ENCODE measurements at regions not wholly inside any gene's neighbourhood (a gene's known extent, or its start where the extent isn't known, plus 50 kb on each side); places are given as distances from the start of the nearest gene placed in this dataset.

DNA sequence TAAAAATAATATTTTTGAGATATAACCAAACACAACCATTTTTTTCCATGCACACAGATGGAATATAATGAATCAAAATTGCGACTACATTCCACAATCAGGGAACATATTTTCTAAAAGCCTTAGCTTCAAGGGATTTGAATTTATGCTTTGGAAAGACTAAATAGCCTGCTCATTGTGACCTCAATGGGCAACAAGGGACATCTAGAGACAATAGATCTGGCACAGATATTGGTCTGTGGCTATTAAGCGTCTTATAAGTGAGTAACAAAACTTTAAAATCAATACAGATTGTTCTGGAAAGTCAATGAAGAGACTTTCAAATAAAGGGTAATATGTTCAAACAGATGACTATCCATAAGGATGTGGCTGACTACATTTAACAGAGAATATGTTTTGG is 660.6 kb upstream of the ADGRL4 start:
- H3K36me3 Mint-ChIP-seq (ENCODE audit: low read depth): no peaks in the 10 kb centered on the region
- H3K27ac Mint-ChIP-seq: no peak overlapping the region
- ChIA-PET CTCF (no interaction called here), POLR2A (no interaction called here)
- no peak overlapping the region for H3K4me3 Mint-ChIP-seq
- peaks cover 5% of the 10 kb centered on the region for H3K9me3 Mint-ChIP-seq
- no peaks in the 10 kb centered on the region for H3K4me1 Mint-ChIP-seq
- DNase-seq: no peak
- H3K27me3 Mint-ChIP-seq: no peaks in the 10 kb centered on the region

DNA sequence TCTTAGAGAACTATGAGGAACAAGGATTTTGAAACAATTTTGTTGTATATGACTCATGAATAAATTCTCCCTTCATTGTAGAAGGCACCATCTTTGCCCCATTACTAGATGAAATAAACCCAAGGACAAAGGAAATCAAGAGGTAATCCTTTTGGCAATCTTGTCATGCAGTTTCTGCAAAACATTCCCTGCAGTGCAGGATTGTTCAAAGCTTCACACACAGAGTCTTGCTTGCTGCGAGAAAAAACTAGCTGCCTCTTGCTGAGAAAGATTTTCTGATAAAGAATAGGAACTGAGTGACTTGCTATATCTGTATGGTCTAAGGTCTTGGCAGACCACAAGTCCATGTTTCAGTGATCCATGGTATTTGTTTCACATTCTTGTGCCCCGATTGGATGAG is 657.4 kb upstream of the ADGRL4 start:
- no peaks in the 10 kb centered on the region for H3K4me1 Mint-ChIP-seq
- ChIA-PET CTCF (no interaction called here), POLR2A (no interaction called here)
- H3K36me3 Mint-ChIP-seq (ENCODE audit: low read depth): no peaks in the 10 kb centered on the region
- no peak overlapping the region for H3K27ac Mint-ChIP-seq
- no peaks in the 10 kb centered on the region for H3K27me3 Mint-ChIP-seq
- no peaks in the 10 kb centered on the region for H3K9me3 Mint-ChIP-seq
- DNase-seq: no peak
- no peak overlapping the region for H3K4me3 Mint-ChIP-seq

DNA sequence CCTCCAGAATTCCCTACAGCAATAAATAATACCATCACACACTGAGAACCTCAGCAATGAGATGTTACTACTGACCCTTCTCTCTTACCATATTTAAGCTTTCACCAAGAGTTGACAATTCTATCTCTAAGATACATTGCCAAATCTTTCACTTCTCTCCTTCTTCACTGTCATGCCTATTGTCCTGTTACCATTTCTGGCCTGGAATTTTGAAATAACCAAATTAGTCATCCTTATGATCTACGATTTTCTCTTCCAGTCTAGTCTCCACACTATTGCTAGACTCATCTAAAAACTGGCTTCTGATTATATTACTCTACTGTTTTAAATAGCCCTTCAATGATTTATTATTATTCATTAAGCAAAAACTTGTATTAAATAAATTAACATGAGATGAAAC is 656.1 kb upstream of the ADGRL4 start:
- Mint-ChIP-seq H3K36me3 (ENCODE audit: low read depth) (no peaks in the 10 kb centered on the region), H3K4me1 (no peaks in the 10 kb centered on the region), H3K4me3 (no peak overlapping the region), H3K27me3 (no peaks in the 10 kb centered on the region), H3K9me3 (no peaks in the 10 kb centered on the region), H3K27ac (no peak overlapping the region)
- DNase-seq: no peak
- POLR2A ChIA-PET: no interaction called here
- CTCF ChIA-PET: no interaction called here

DNA sequence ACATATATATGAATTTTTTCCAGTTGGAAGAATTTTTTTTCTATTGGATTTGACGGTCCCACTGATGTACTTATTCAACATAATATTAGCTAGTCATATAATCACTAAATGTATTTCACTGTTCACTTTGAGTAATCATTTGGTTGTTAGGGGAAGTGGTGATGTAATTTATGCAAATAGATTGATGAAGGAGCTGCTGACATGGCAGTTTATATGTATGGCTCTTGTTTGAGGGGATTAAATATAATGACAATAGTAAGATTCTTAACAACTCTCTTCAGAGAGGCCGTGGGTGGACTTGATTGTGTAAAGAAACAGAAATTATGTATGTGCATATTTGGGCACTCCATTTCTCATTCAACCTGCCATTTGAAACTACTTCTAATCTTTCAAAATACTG is 653.6 kb upstream of the ADGRL4 start:
- H3K27me3 Mint-ChIP-seq: no peaks in the 10 kb centered on the region
- ChIA-PET POLR2A (no interaction called here), CTCF (no interaction called here)
- H3K4me3 Mint-ChIP-seq: no peak overlapping the region
- no peak for DNase-seq
- H3K9me3 Mint-ChIP-seq: no peaks in the 10 kb centered on the region
- H3K4me1 Mint-ChIP-seq: no peaks in the 10 kb centered on the region
- no peaks in the 10 kb centered on the region for H3K36me3 Mint-ChIP-seq (ENCODE audit: low read depth)
- H3K27ac Mint-ChIP-seq: no peak overlapping the region

DNA sequence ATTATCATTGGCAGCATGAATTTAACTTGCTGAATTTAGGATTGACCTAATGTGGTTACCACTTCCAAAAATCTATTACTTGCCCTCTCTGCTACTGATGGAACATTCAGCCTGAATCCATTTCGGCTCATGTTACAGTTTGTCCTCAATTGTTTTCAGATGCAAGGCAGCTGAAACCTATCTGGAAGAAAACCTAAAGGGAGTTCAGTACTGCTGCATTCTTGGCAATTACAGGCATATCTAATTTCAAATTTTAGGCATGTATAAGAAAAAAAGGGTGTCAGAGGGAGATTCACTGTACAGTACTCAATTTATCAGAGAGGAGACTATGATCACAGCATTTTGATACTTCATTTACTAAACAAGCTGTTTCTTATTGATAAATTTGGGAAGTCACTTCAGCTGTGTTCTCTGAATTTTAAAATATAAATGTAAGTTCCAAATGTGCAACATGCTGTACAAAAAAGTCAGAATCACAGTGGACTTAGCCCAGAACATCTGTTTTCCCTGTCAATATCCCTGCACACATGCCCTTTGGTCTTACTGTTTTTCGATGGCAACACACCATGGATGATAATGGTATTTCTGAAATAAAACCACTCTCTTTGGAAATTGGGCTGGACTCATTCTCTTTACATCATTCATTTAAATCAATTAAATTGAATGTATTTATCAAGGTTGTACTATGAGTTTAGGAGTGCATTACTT is 651.6 kb upstream of the ADGRL4 start:
- Mint-ChIP-seq H3K9me3 (no peaks in the 10 kb centered on the region), H3K36me3 (ENCODE audit: low read depth) (no peaks in the 10 kb centered on the region), H3K4me3 (no peak overlapping the region), H3K4me1 (no peaks in the 10 kb centered on the region), H3K27me3 (no peaks in the 10 kb centered on the region), H3K27ac (no peak overlapping the region)
- ChIA-PET CTCF (no interaction called here), POLR2A (no interaction called here)
- no peak for DNase-seq

DNA sequence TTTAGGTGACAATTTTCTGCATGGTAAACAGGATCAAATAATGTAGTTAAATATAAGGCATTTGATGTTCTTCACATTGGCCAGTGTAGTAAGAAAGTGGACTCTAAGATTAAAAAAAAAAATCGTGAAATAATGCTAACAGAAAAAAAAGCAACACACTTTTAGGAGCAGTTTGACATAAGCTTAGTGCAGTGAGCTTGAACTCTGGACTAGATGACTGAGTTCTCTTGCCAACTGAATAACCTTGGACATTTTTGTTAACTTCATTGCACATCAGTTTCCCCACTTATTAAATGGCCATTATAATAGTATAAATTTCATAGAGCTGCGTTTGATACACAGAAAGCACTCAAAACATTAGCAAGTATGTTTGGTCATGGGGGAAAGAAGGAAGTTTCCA is 649.3 kb upstream of the ADGRL4 start:
- Mint-ChIP-seq H3K4me3 (no peak overlapping the region), H3K36me3 (ENCODE audit: low read depth) (no peaks in the 10 kb centered on the region), H3K27ac (no peak overlapping the region), H3K27me3 (no peaks in the 10 kb centered on the region), H3K9me3 (no peaks in the 10 kb centered on the region), H3K4me1 (no peaks in the 10 kb centered on the region)
- POLR2A ChIA-PET: no interaction called here
- CTCF ChIA-PET: no interaction called here
- DNase-seq: no peak

DNA sequence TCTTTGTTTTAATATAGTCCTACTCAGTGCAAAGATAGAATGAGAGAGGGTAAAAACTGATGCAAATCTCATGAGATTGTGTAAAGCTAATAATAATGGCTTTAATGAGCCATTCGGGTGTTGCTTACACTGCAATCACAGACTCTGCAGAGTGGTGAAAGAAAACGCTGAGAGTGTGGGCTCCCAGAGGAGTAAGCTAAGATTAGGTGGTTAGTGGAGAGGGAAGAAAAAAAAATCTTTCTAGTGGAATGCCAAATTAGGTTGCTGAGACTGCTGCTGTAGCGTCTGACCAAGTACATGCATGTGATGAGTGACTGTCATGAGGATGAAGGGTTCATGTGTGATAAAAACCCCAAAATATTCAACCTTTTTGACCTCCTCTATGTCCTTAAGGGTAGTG is 645.9 kb upstream of the ADGRL4 start:
- H3K36me3 Mint-ChIP-seq (ENCODE audit: low read depth): no peaks in the 10 kb centered on the region
- H3K4me1 Mint-ChIP-seq: no peaks in the 10 kb centered on the region
- CTCF ChIA-PET: no interaction called here
- no peak overlapping the region for H3K4me3 Mint-ChIP-seq
- POLR2A ChIA-PET: no interaction called here
- H3K9me3 Mint-ChIP-seq: no peaks in the 10 kb centered on the region
- no peak overlapping the region for H3K27ac Mint-ChIP-seq
- no peak for DNase-seq
- H3K27me3 Mint-ChIP-seq: no peaks in the 10 kb centered on the region

DNA sequence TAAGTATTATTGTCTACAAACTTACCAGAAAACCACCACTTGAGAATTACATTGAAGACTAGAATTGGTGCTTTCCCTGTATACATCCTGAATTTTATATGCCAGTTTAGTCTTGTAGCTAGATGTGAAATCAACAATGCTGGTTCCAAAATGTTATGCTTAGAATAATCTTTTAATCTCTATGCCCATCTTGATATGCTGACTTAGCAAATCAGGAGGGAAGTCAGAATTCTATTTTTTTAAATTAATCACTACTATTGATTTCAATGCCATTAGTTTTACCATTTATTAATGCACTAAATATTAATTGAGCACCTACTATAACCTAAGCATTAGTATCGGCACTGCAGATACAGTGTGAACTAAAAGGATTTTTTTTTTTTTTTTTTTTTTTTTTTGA is 641.6 kb upstream of the ADGRL4 start:
- POLR2A ChIA-PET: no interaction called here
- Mint-ChIP-seq H3K27me3 (no peaks in the 10 kb centered on the region), H3K4me1 (no peaks in the 10 kb centered on the region), H3K4me3 (no peak overlapping the region), H3K27ac (no peak overlapping the region), H3K36me3 (ENCODE audit: low read depth) (no peaks in the 10 kb centered on the region), H3K9me3 (peaks cover 3% of the 10 kb centered on the region)
- DNase-seq: no peak
- CTCF ChIA-PET: no interaction called here

DNA sequence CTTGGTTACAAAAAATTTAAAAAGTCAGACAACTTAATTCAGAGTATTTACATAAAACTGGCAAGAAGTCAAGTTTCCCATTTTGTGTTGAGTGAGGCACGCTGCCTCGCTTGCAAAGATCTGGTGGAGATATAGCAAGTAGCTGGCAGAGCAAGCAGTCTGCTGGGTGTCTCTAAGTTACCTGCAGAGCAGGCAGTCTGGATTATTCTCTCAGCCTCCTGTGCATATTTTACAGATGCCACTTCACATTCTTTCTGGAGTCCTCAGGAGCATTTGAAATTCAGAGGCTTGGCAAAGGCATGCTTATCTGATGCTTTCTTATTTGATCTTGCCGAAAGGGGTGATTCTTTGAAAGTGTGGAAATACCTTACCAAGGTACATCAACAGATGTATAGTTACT is 640.4 kb upstream of the ADGRL4 start:
- Mint-ChIP-seq H3K4me1 (no peaks in the 10 kb centered on the region), H3K36me3 (ENCODE audit: low read depth) (no peaks in the 10 kb centered on the region), H3K4me3 (no peak overlapping the region), H3K9me3 (peaks cover 13% of the 10 kb centered on the region), H3K27ac (no peak overlapping the region), H3K27me3 (no peaks in the 10 kb centered on the region)
- ChIA-PET POLR2A (no interaction called here), CTCF (no interaction called here)
- no peak for DNase-seq

DNA sequence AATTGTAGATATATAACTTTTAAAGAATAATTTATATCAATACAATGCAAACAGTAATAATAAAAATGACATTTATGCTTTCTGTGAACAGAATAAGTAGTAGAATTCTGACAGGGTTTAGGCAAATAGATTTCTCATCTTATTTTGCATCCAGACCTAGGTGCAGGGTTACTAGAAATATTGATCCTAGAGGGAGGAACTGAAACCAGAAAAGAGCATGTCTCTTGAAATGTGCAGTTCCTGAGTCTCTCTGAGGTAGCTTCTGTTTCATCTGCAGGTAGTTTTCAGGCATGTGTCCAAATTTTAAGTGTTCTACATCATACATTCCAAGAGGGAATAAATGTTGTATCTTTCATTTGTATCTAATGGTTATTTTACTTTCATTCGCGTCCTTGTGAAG is 631.9 kb upstream of the ADGRL4 start:
- Mint-ChIP-seq H3K27me3 (no peaks in the 10 kb centered on the region), H3K4me1 (no peaks in the 10 kb centered on the region), H3K27ac (no peak overlapping the region), H3K9me3 (peaks cover 25% of the 10 kb centered on the region), H3K36me3 (ENCODE audit: low read depth) (no peaks in the 10 kb centered on the region), H3K4me3 (no peak overlapping the region)
- POLR2A ChIA-PET: no interaction called here
- CTCF ChIA-PET: no interaction called here
- no peak for DNase-seq

DNA sequence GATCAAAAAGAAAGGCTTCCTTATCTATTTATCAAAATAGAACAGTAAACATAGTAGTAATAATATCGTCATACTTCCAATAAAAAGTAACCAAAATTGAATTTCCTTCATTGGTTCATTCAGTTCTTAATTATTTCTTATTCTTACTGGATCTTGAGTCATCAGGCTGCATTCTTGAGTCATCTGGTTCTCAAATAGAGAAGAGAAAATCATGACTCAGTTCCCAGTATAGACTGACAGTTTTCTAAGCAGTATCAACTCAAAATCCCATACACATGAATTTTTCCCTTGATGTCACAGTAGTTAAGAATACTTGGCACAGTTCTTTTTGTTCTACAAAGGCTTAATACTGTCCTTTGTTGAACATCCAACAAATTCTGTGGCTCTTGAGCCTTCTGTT is 626.9 kb upstream of the ADGRL4 start:
- ChIA-PET POLR2A (no interaction called here), CTCF (no interaction called here)
- Mint-ChIP-seq H3K9me3 (peaks cover 3% of the 10 kb centered on the region), H3K36me3 (ENCODE audit: low read depth) (no peaks in the 10 kb centered on the region), H3K4me3 (no peak overlapping the region), H3K27ac (no peak overlapping the region), H3K27me3 (no peaks in the 10 kb centered on the region), H3K4me1 (no peaks in the 10 kb centered on the region)
- no peak for DNase-seq

DNA sequence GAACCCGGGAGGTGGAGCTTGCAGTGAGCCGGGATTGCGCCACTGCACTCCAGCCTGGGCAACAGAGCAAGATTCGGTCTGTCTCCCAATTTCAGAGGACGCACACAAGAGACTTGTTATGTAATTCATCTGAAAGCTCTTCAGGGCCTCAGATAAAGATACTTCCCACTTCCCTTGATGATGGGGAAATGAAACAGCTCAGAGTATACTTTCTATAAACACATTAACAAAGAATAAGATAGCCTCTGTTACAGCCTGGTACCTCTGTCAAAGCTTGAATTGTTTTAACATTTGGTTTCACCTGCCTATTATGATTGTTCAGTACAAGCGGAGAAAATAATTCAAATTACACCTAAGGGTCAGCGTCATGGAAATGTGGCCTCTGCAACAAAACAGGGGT is 622.9 kb upstream of the ADGRL4 start:
- ChIA-PET POLR2A (no interaction called here), CTCF (no interaction called here)
- Mint-ChIP-seq H3K4me1 (no peaks in the 10 kb centered on the region), H3K4me3 (no peak overlapping the region), H3K36me3 (ENCODE audit: low read depth) (no peaks in the 10 kb centered on the region), H3K9me3 (no peaks in the 10 kb centered on the region), H3K27ac (no peak overlapping the region), H3K27me3 (no peaks in the 10 kb centered on the region)
- no peak for DNase-seq

DNA sequence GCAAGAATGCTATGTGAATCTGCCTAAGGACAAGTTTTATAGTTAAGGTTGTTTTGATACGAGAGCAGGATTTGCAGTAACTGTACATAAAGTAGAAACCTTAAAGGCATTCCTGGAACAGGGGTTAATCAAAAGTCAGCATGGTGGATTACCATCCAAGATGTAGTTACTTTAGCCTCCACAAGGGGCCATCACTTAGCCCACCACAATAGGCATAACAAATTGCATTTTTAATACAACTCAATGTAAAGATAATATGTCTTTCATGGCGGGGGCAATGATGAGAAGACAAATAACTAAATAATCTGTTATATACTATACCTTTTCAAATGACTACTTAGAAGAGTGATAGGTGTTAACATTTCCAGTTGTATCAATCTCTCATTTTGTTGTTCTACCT is 611.2 kb upstream of the ADGRL4 start:
- no peak for DNase-seq
- Mint-ChIP-seq H3K4me3 (no peak overlapping the region), H3K36me3 (ENCODE audit: low read depth) (no peaks in the 10 kb centered on the region), H3K27me3 (no peaks in the 10 kb centered on the region), H3K9me3 (peaks cover 10% of the 10 kb centered on the region), H3K27ac (no peak overlapping the region), H3K4me1 (no peaks in the 10 kb centered on the region)
- ChIA-PET CTCF (no interaction called here), POLR2A (no interaction called here)

DNA sequence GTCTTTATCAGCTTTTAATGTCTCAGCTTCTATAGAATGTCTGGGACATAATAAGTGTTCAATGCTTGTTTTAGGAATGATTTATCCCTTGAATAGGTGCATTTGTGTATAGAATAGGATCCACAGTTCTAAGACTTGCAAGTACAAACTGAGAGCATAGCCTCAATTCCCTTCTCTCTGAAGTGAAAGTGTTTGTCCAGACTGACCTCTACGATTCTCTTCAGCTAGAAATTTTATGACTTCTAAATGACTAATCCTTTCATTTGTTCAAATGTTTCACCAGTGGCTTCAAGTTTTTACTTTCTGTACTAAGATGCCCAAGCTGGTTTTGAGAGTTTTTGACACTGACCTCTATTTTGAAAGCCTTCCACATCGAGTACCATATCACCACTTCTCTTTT is 608.2 kb upstream of the ADGRL4 start:
- Mint-ChIP-seq H3K27ac (no peak overlapping the region), H3K4me1 (no peaks in the 10 kb centered on the region), H3K9me3 (peaks cover 5% of the 10 kb centered on the region), H3K4me3 (no peak overlapping the region), H3K27me3 (no peaks in the 10 kb centered on the region), H3K36me3 (ENCODE audit: low read depth) (no peaks in the 10 kb centered on the region)
- ChIA-PET POLR2A (no interaction called here), CTCF (no interaction called here)
- no peak for DNase-seq

DNA sequence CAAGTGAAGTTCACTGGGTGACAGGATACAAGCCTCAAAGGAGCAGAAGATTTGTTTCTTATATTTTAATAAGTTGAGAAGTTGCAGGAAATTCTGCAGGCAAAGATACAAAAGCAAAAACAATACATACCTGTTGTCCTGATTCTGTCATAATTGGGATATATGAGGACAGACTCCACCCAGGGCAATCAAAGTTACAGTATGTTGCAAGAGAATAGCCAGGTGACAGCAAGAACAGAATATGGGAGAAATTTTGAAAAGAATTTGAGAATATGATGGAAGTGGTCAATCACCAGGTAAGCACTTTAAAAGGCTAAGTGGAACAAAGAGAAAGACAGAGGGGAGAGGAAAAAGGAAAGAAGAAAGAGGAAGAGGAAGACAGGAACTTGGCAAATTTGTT is 607.6 kb upstream of the ADGRL4 start:
- H3K27me3 Mint-ChIP-seq: no peaks in the 10 kb centered on the region
- H3K9me3 Mint-ChIP-seq: peaks cover 5% of the 10 kb centered on the region
- CTCF ChIA-PET: no interaction called here
- H3K4me3 Mint-ChIP-seq: no peak overlapping the region
- POLR2A ChIA-PET: no interaction called here
- no peak for DNase-seq
- no peaks in the 10 kb centered on the region for H3K4me1 Mint-ChIP-seq
- no peaks in the 10 kb centered on the region for H3K36me3 Mint-ChIP-seq (ENCODE audit: low read depth)
- no peak overlapping the region for H3K27ac Mint-ChIP-seq
